Chondrocyte (in vitro differentiated cells): ENCODE measurements at regions not wholly inside any gene's neighbourhood (a gene's known extent, or its start where the extent isn't known, plus 50 kb on each side); places are given as distances from the start of the nearest gene placed in this dataset.
A peak's percentile ranks its signal among the peaks of the same experiment; 100 is the strongest.

Experiments
- DNase-seq: peaks from one replicate; pipeline ENCODE4 v3.0.0; 2021; ENCODE audit warnings: mixed read lengths, low spot score
- H3K27ac Mint-ChIP-seq: one replicate; pipeline ENCODE4 v1.8.0; 2021; ENCODE audit warnings: mild to moderate bottlenecking, moderate library complexity, mixed read lengths; ENCODE audit not compliant: unreplicated experiment
- H3K27me3 Mint-ChIP-seq: 2 replicates; pipeline ENCODE4 v1.8.0; 2021; ENCODE audit warnings: low read depth, mixed read lengths
- H3K36me3 Mint-ChIP-seq: 2 replicates; pipeline ENCODE4 v1.8.0; 2021; ENCODE audit warnings: low read depth, mixed read lengths
- H3K4me1 Mint-ChIP-seq: 2 replicates; pipeline ENCODE4 v1.8.0; 2021; ENCODE audit warnings: low read depth, mild to moderate bottlenecking, mixed read lengths
- H3K4me3 Mint-ChIP-seq: one replicate; pipeline ENCODE4 v1.8.0; 2021; ENCODE audit warnings: mild to moderate bottlenecking, moderate library complexity, mixed read lengths; ENCODE audit not compliant: unreplicated experiment
- H3K9me3 Mint-ChIP-seq: 2 replicates; pipeline ENCODE4 v1.8.0; 2021; ENCODE audit warnings: low read depth, mixed read lengths
- CTCF ChIP-seq: fragments of 200-600 bp; sonication (generic); IDR thresholded peaks from 2 replicates; pipeline ENCODE4 v1.5.0; 2021; ENCODE audit warnings: antibody characterized with exemption, mild to moderate bottlenecking, moderate library complexity

GRCh38 chr4:53653484-53654053 is 62.3 kb upstream of the LNX1 start:
- H3K27me3 Mint-ChIP-seq, result no peaks in the 10 kb centered on the region
- DNase-seq, result no peak
- H3K27ac Mint-ChIP-seq, result no peak overlapping the region
- no peaks in the 10 kb centered on the region for H3K36me3 Mint-ChIP-seq
- TF ChIP-seq CTCF, result peak; percentile 42
- peaks cover 21% of the 10 kb centered on the region for H3K4me1 Mint-ChIP-seq
- H3K9me3 Mint-ChIP-seq, result no peaks in the 10 kb centered on the region
- H3K4me3 Mint-ChIP-seq, result no peak overlapping the region

- Mint-ChIP-seq H3K9me3 (no peaks in the 10 kb centered on the region), H3K36me3 (no peaks in the 10 kb centered on the region), H3K27me3 (no peaks in the 10 kb centered on the region), H3K4me3 (no peak overlapping the region), H3K4me1 (peaks cover 15% of the 10 kb centered on the region), H3K27ac (no peak overlapping the region)
- DNase-seq, result no peak
- no peak for TF ChIP-seq CTCF
These were observed 60.0 kb upstream of the LNX1 start for GRCh38 chr4:53651156-53651735.

GRCh38 chr4:53649357-53649756 is 58.1 kb upstream of the LNX1 start:
- no peak for DNase-seq
- Mint-ChIP-seq H3K27ac (no peak overlapping the region), H3K9me3 (no peaks in the 10 kb centered on the region), H3K36me3 (no peaks in the 10 kb centered on the region), H3K4me3 (no peak overlapping the region), H3K27me3 (no peaks in the 10 kb centered on the region), H3K4me1 (peaks cover 12% of the 10 kb centered on the region)
- no peak for TF ChIP-seq CTCF

GRCh38 chr4:53647547-53647946 is 56.3 kb upstream of the LNX1 start:
- H3K4me1 Mint-ChIP-seq, result peaks cover 12% of the 10 kb centered on the region
- no peak for DNase-seq
- H3K4me3 Mint-ChIP-seq, result no peak overlapping the region
- no peak for TF ChIP-seq CTCF
- H3K27ac Mint-ChIP-seq, result no peak overlapping the region
- no peaks in the 10 kb centered on the region for H3K27me3 Mint-ChIP-seq
- no peaks in the 10 kb centered on the region for H3K36me3 Mint-ChIP-seq
- no peaks in the 10 kb centered on the region for H3K9me3 Mint-ChIP-seq

- H3K36me3 Mint-ChIP-seq, result no peaks in the 10 kb centered on the region
- no peaks in the 10 kb centered on the region for H3K27me3 Mint-ChIP-seq
- no peak for TF ChIP-seq CTCF
- no peak for DNase-seq
- H3K27ac Mint-ChIP-seq, result no peak overlapping the region
- no peak overlapping the region for H3K4me3 Mint-ChIP-seq
- no peaks in the 10 kb centered on the region for H3K9me3 Mint-ChIP-seq
- peaks cover 9% of the 10 kb centered on the region for H3K4me1 Mint-ChIP-seq
These were observed 55.5 kb upstream of the LNX1 start for GRCh38 chr4:53646795-53647194.
